Hepatocyte (in vitro differentiated cells): ENCODE measurements at regions not wholly inside any gene's neighbourhood (a gene's known extent, or its start where the extent isn't known, plus 50 kb on each side); places are given as distances from the start of the nearest gene placed in this dataset.
A peak's percentile ranks its signal among the peaks of the same experiment; 100 is the strongest.

Experiments used
- DNase-seq: peaks from one replicate; pipeline ENCODE4 v3.0.0-alpha.2; 2016; ENCODE audit warnings: low spot score
- H2AFZ ChIP-seq: fragments of 200-600 bp; sonication (generic); 2 replicates; pipeline ENCODE4 v1.6.0; 2016; ENCODE audit warnings: antibody characterized with exemption, mild to moderate bottlenecking
- H3K27ac ChIP-seq: fragments of 200-600 bp; sonication (generic); 2 replicates; pipeline ENCODE4 v1.5.1; 2016; ENCODE audit warnings: mild to moderate bottlenecking
- H3K27me3 ChIP-seq: fragments of 200-600 bp; sonication (generic); 2 replicates; pipeline ENCODE4 v1.6.1; 2016
- H3K36me3 ChIP-seq: fragments of 200-600 bp; sonication (generic); replicated peaks from 2 replicates; pipeline ENCODE4 v1.5.1; 2016; ENCODE audit warnings: low read depth; ENCODE audit not compliant: insufficient read depth
- H3K4me1 ChIP-seq: fragments of 200-600 bp; sonication (generic); 2 replicates; pipeline ENCODE4 v1.5.1; 2016; ENCODE audit warnings: mild to moderate bottlenecking, moderate library complexity; ENCODE audit not compliant: insufficient read depth
- H3K4me2 ChIP-seq: fragments of 200-600 bp; sonication (generic); 2 replicates; pipeline ENCODE4 v1.6.0; 2016
- H3K4me3 ChIP-seq: fragments of 200-600 bp; sonication (generic); 2 replicates; pipeline ENCODE4 v1.5.1; 2016; ENCODE audit warnings: mild to moderate bottlenecking
- H3K79me2 ChIP-seq: fragments of 200-600 bp; sonication (generic); 2 replicates; pipeline ENCODE4 v1.6.0; 2017; ENCODE audit warnings: mild to moderate bottlenecking
- H3K9me2 ChIP-seq: fragments of 200-600 bp; sonication (generic); replicated peaks from 2 replicates; pipeline ENCODE4 v1.6.0; 2017; ENCODE audit warnings: mild to moderate bottlenecking; ENCODE audit not compliant: insufficient read depth
- H3K9me3 ChIP-seq: fragments of 200-600 bp; sonication (generic); 2 replicates; pipeline ENCODE4 v1.5.1; 2016; ENCODE audit warnings: low read depth, mild to moderate bottlenecking
- H4K20me1 ChIP-seq: fragments of 200-600 bp; sonication (generic); 2 replicates; pipeline ENCODE4 v1.6.0; 2016; ENCODE audit warnings: mild to moderate bottlenecking; ENCODE audit not compliant: insufficient read depth, poor library complexity, severe bottlenecking
- EZH2 ChIP-seq: fragments of 200-600 bp; sonication (generic); IDR thresholded peaks from 2 replicates; pipeline ENCODE4 v1.6.1; 2016; ENCODE audit warnings: antibody characterized with exemption, mild to moderate bottlenecking, borderline replicate concordance
- EZH2phosphoT487 ChIP-seq: fragments of 200-600 bp; sonication (generic); IDR thresholded peaks from one replicate; pipeline ENCODE4 v1.6.1; 2018; ENCODE audit warnings: antibody characterized with exemption, mild to moderate bottlenecking, low read depth, moderate library complexity; ENCODE audit not compliant: unreplicated experiment, severe bottlenecking
- WGBS: methylation state at CpG from one replicate; pipeline ENCODE4 v1.1.6; 2016; ENCODE audit warnings: low lambda C conversion rate; ENCODE audit errors: missing lambda C conversion rate; 5-methylcytosine and 5-hydroxymethylcytosine counted together
- TF ChIP-seq, protein P1 (sequence below): fragments of 200-600 bp; sonication (generic); IDR thresholded peaks from 2 replicates; pipeline ENCODE4 v1.5.1; 2016; ENCODE audit warnings: antibody characterized with exemption, mild to moderate bottlenecking; ENCODE audit not compliant: poor library complexity

DNA sequence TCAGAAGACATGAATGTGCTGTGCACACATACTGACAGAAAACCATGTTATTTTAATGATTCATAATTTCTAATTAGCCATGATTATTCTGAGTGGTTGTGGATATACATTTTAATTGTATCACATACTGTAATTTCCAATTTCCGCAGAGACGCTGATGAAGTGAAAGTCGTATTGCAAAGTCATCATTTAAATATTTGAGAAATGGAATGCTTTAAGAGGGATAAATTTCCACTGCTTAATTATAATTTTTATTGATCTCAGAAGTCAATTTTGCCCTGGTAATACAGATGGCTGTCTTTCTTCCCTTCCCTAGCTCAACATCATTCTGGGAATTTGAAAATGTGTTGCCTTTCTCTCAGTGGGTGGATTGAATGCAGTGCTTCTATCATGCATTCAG is 819.3 kb downstream of the ROBO2 start:
- no peaks in the 10 kb centered on the region for H3K79me2 ChIP-seq
- no peak overlapping the region for H2AFZ ChIP-seq
- H3K9me2 ChIP-seq = no peaks in the 10 kb centered on the region
- no peaks in the 10 kb centered on the region for H4K20me1 ChIP-seq
- no peaks in the 10 kb centered on the region for H3K36me3 ChIP-seq
- no peaks in the 10 kb centered on the region for H3K4me1 ChIP-seq
- WGBS = 98% methylated on average over 3 of the region's 3 CpGs
- H3K4me3 ChIP-seq = no peak overlapping the region
- no peak overlapping the region for H3K27ac ChIP-seq
- TF ChIP-seq EZH2phosphoT487 = no peak
- no peak for TF ChIP-seq EZH2
- TF ChIP-seq, protein P1, sequence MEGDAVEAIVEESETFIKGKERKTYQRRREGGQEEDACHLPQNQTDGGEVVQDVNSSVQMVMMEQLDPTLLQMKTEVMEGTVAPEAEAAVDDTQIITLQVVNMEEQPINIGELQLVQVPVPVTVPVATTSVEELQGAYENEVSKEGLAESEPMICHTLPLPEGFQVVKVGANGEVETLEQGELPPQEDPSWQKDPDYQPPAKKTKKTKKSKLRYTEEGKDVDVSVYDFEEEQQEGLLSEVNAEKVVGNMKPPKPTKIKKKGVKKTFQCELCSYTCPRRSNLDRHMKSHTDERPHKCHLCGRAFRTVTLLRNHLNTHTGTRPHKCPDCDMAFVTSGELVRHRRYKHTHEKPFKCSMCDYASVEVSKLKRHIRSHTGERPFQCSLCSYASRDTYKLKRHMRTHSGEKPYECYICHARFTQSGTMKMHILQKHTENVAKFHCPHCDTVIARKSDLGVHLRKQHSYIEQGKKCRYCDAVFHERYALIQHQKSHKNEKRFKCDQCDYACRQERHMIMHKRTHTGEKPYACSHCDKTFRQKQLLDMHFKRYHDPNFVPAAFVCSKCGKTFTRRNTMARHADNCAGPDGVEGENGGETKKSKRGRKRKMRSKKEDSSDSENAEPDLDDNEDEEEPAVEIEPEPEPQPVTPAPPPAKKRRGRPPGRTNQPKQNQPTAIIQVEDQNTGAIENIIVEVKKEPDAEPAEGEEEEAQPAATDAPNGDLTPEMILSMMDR = no peak
- H3K9me3 ChIP-seq = no peaks in the 10 kb centered on the region
- DNase-seq = no peak
- H3K27me3 ChIP-seq = no peaks in the 10 kb centered on the region
- no peak overlapping the region for H3K4me2 ChIP-seq

DNA sequence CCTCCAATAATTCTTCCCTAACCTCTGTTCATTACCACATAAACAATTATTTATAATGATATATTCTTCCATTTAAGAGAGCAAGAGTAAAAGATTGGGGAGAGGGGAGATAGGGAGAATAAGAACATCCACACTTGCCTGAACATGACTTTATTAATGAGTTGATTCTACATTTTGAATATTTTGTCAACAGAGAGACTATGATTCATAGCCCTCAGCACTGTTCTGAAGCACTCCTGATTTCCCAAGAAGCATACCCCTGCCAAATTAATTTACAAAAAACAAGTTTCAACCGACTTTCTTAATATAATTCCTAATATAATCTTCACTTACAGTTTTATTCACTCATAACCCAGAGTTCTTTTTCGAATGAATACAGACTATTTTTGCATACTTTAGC is 828.8 kb downstream of the ROBO2 start:
- Histone ChIP-seq H3K9me2 (no peaks in the 10 kb centered on the region), H3K27me3 (no peaks in the 10 kb centered on the region), H3K4me2 (no peak overlapping the region), H3K9me3 (no peaks in the 10 kb centered on the region), H3K4me3 (no peak overlapping the region), H3K79me2 (no peaks in the 10 kb centered on the region), H2AFZ (no peak overlapping the region), H3K36me3 (no peaks in the 10 kb centered on the region), H3K27ac (no peak overlapping the region), H4K20me1 (no peaks in the 10 kb centered on the region), H3K4me1 (no peaks in the 10 kb centered on the region)
- TF ChIP-seq, protein P1 = no peak
- TF ChIP-seq EZH2phosphoT487 = no peak
- TF ChIP-seq EZH2 = no peak
- DNase-seq = no peak
- WGBS = 84% methylated on average over 2 of the region's 2 CpGs

DNA sequence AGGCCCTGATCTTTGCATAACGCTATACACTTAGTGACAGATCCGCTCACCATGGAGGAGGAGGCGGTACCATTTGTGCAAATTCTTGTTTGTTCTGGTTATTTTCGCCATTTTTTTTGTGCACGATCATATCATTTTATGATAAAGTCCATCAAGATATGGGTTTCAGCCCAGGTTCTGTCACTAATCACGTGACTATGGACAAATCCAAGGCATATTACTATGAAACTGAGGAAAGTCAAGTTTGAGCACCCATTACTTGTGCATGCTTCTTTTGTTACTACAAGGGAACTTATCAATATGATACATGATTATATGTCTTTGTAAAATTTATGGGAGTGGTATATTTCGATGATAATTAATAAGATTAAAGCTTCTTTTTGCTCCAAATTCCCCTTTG is 829.5 kb downstream of the ROBO2 start:
- no peaks in the 10 kb centered on the region for H3K27me3 ChIP-seq
- no peak overlapping the region for H3K4me2 ChIP-seq
- no peak overlapping the region for H2AFZ ChIP-seq
- TF ChIP-seq EZH2phosphoT487 (no peak), EZH2 (no peak)
- TF ChIP-seq, protein P1 = no peak
- no peaks in the 10 kb centered on the region for H3K9me2 ChIP-seq
- no peak overlapping the region for H3K4me3 ChIP-seq
- H4K20me1 ChIP-seq = no peaks in the 10 kb centered on the region
- H3K27ac ChIP-seq = no peak overlapping the region
- no peaks in the 10 kb centered on the region for H3K79me2 ChIP-seq
- no peaks in the 10 kb centered on the region for H3K4me1 ChIP-seq
- H3K9me3 ChIP-seq = no peaks in the 10 kb centered on the region
- 94% methylated on average over 7 of the region's 7 CpGs for WGBS
- H3K36me3 ChIP-seq = no peaks in the 10 kb centered on the region
- DNase-seq = no peak

DNA sequence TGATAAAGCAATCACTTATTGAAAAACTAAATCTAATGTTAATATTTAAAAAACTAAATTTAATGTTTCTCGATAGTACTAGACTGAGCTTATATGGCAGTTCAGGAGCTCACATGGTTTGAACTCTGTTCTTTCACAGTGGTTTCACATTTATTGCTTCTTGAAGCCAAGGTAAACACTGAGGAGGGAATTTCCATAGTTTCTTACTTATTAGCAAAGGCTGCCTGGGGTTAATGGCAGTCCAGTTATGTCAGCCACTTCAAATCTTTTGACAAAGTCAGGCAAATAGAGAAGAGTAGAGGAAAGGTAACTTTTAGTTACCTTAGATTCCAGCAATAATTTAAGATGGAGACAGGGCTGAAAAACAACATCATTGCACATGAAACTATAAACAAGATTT is 831.5 kb downstream of the ROBO2 start:
- Histone ChIP-seq H4K20me1 (no peaks in the 10 kb centered on the region), H2AFZ (no peak overlapping the region), H3K4me3 (no peak overlapping the region), H3K79me2 (no peaks in the 10 kb centered on the region), H3K4me1 (no peaks in the 10 kb centered on the region), H3K9me3 (no peaks in the 10 kb centered on the region), H3K27me3 (no peaks in the 10 kb centered on the region), H3K9me2 (no peaks in the 10 kb centered on the region), H3K4me2 (no peak overlapping the region), H3K27ac (no peak overlapping the region), H3K36me3 (no peaks in the 10 kb centered on the region)
- DNase-seq = peak; percentile 20
- no peak for TF ChIP-seq EZH2
- TF ChIP-seq EZH2phosphoT487 = no peak
- TF ChIP-seq, protein P1 = no peak
- 88% methylated on average over 1 of the region's 1 CpG for WGBS
